ENCODE measurements at regions not wholly inside any gene's neighbourhood (a gene's known extent, or its start where the extent isn't known, plus 50 kb on each side); places are given as distances from the start of the nearest gene placed in this dataset.

DNA sequence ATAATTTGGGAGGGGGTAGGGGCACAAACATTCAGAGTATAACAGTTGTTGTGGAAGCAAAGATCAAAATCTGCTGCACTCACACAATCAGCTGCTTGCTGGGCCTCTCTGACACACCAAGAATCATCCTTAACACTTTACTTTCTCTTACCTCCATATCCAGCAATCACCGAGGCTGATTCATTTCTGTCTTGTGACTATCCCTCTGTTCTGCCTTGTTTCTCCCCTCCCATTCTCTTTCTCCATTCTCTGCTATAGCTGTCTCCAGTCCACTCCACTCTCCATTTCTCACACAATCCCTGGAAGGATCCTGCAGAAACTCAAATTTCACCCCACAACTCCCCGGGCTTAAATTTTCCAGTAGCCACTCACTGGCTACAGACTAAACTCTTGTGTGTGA, 91.8 kb upstream of the NGF start:
- TF ChIP-seq KDM5B (CRISPR knock-in tag; IDR thresholded peaks at IDR 0.05; ENCODE audit: borderline replicate concordance) = no peak
- TF ChIP-seq ETV6 (CRISPR knock-in tag; conservative IDR thresholded peaks at IDR 0.05) = no peak
- no peak for TF ChIP-seq RFX1 (IDR thresholded peaks at IDR 0.05)
- no peak for TF ChIP-seq RFX5 (IDR thresholded peaks at IDR 0.05; ENCODE audit: low read depth, low read length)
- TF ChIP-seq, protein P1, sequence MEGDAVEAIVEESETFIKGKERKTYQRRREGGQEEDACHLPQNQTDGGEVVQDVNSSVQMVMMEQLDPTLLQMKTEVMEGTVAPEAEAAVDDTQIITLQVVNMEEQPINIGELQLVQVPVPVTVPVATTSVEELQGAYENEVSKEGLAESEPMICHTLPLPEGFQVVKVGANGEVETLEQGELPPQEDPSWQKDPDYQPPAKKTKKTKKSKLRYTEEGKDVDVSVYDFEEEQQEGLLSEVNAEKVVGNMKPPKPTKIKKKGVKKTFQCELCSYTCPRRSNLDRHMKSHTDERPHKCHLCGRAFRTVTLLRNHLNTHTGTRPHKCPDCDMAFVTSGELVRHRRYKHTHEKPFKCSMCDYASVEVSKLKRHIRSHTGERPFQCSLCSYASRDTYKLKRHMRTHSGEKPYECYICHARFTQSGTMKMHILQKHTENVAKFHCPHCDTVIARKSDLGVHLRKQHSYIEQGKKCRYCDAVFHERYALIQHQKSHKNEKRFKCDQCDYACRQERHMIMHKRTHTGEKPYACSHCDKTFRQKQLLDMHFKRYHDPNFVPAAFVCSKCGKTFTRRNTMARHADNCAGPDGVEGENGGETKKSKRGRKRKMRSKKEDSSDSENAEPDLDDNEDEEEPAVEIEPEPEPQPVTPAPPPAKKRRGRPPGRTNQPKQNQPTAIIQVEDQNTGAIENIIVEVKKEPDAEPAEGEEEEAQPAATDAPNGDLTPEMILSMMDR (CRISPR knock-in tag; IDR thresholded peaks at IDR 0.05) = no peak
- TF ChIP-seq, protein P2, sequence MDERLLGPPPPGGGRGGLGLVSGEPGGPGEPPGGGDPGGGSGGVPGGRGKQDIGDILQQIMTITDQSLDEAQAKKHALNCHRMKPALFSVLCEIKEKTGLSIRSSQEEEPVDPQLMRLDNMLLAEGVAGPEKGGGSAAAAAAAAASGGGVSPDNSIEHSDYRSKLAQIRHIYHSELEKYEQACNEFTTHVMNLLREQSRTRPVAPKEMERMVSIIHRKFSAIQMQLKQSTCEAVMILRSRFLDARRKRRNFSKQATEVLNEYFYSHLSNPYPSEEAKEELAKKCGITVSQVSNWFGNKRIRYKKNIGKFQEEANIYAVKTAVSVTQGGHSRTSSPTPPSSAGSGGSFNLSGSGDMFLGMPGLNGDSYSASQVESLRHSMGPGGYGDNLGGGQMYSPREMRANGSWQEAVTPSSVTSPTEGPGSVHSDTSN (CRISPR knock-in tag; IDR thresholded peaks at IDR 0.05) = no peak
- TF ChIP-seq SMAD1 (CRISPR knock-in tag; IDR thresholded peaks at IDR 0.05; ENCODE audit: borderline replicate concordance, low read depth) = no peak
- TF ChIP-seq FOSL2 (CRISPR knock-in tag; IDR thresholded peaks at IDR 0.05) = no peak
- no peak for TF ChIP-seq ZBTB34 (CRISPR knock-in tag; IDR thresholded peaks at IDR 0.05)
- TF ChIP-seq SIN3A (IDR thresholded peaks at IDR 0.05; ENCODE audit: borderline replicate concordance, low read depth, low read length) = no peak

All from HepG2 (cell line).